WI38 (cell line): ENCODE measurements at regions not wholly inside any gene's neighbourhood (a gene's known extent, or its start where the extent isn't known, plus 50 kb on each side); places are given as distances from the start of the nearest gene placed in this dataset.

Experiments
- H3K4me3 ChIP-seq: 2 replicates; pipeline ENCODE4 v1.5.1; 2011; ENCODE audit warnings: low read depth, mild to moderate bottlenecking, control low read depth, low read length
- CTCF ChIP-seq: IDR thresholded peaks from 2 replicates; pipeline ENCODE4 v1.5.1; 2012; ENCODE audit warnings: low read depth, mild to moderate bottlenecking, control low read depth, low read length

- no peak for TF ChIP-seq CTCF
- H3K4me3 ChIP-seq, result no peak overlapping the region
Observed at GRCh38 chr12:92027701-92028440, 117.8 kb downstream of the BTG1 start.

- TF ChIP-seq CTCF, result no peak
- H3K4me3 ChIP-seq, result no peak overlapping the region
Observed at GRCh38 chr12:92027243-92027642, 118.4 kb downstream of the BTG1 start.

GRCh38 chr12:92025462-92026207, 120.0 kb downstream of the BTG1 start:
- no peak for TF ChIP-seq CTCF
- H3K4me3 ChIP-seq, result no peak overlapping the region

GRCh38 chr12:92022093-92022492, 123.6 kb downstream of the BTG1 start:
- no peak overlapping the region for H3K4me3 ChIP-seq
- no peak for TF ChIP-seq CTCF

GRCh38 chr12:92021666-92022035, 124.0 kb downstream of the BTG1 start:
- no peak for TF ChIP-seq CTCF
- no peak overlapping the region for H3K4me3 ChIP-seq

GRCh38 chr12:92020983-92021665, 124.5 kb downstream of the BTG1 start:
- no peak for TF ChIP-seq CTCF
- H3K4me3 ChIP-seq, result no peak overlapping the region
